H1 (cell line): ENCODE measurements at regions not wholly inside any gene's neighbourhood (a gene's known extent, or its start where the extent isn't known, plus 50 kb on each side); places are given as distances from the start of the nearest gene placed in this dataset.

Experiments used
- CTCF ChIA-PET: fragments of 300-600 bp; sonication (Branson Sonifier 250); formaldehyde crosslinking; loops from one replicate; lab custom pipeline; 2021; ENCODE audit not compliant: partially characterized antibody; lab: Charles Lee
- POLR2A ChIA-PET: fragments of 300-600 bp; sonication (Branson Sonifier 250); formaldehyde crosslinking; loops from one replicate; lab custom pipeline; 2021; ENCODE audit warnings: inconsistent platforms; ENCODE audit not compliant: partially characterized antibody; lab: Charles Lee
- DNase-seq, 2 experiments: peaks; one replicate each; pipeline versions ENCODE4 v3.0.0 to v3.0.0-alpha.2; 2010 to 2022; ENCODE audit warnings: low spot score in 2 of 2, low read depth in 1 of 2, mixed read lengths in 1 of 2
- FAIRE-seq: peaks from 2 replicates; lab custom pipeline; 2011; peaks lifted over from hg19 to GRCh38; lab: Jason Lieb, UNC
- H2AFZ ChIP-seq: 2 replicates; pipeline ENCODE4 v1.8.1; 2012; ENCODE audit warnings: low read length, inconsistent platforms
- H2AK5ac ChIP-seq: 2 replicates; pipeline ENCODE4 v1.6.1; 2013; ENCODE audit warnings: low read depth, low read length
- H2BK120ac ChIP-seq: replicated peaks from 2 replicates; pipeline ENCODE3; 2013; ENCODE audit warnings: low read depth, low read length, inconsistent platforms
- H2BK12ac ChIP-seq: 2 replicates; pipeline ENCODE4 v1.6.1; 2013; ENCODE audit warnings: low read depth, low read length
- H2BK15ac ChIP-seq: 2 replicates; pipeline ENCODE4 v1.6.1; 2013; ENCODE audit warnings: low read length
- H2BK20ac ChIP-seq: 2 replicates; pipeline ENCODE4 v1.6.1; 2013; ENCODE audit warnings: low read length
- H2BK5ac ChIP-seq: 2 replicates; pipeline ENCODE4 v1.6.1; 2013; ENCODE audit warnings: low read depth, low read length
- H3K14ac ChIP-seq: 2 replicates; pipeline ENCODE4 v1.6.1; 2013; ENCODE audit warnings: inconsistent platforms; ENCODE audit not compliant: insufficient read length
- H3K18ac ChIP-seq: 2 replicates; pipeline ENCODE4 v1.6.1; 2013; ENCODE audit warnings: low read length; ENCODE audit errors: extremely low read depth
- H3K23ac ChIP-seq: 2 replicates; pipeline ENCODE4 v1.6.1; 2013; ENCODE audit warnings: inconsistent platforms; ENCODE audit not compliant: insufficient read length
- H3K23me2 ChIP-seq: 2 replicates; pipeline ENCODE4 v1.6.1; 2013; ENCODE audit warnings: low read depth, low read length
- H3K27ac ChIP-seq: 2 replicates; pipeline ENCODE4 v1.6.1; 2011; ENCODE audit warnings: low read depth, low read length, inconsistent platforms
- H3K27me3 ChIP-seq, 4 experiments: replicated peaks in 1 of 4; 1 replicate in 1 of 4; 2 replicates in 3 of 4; pipeline versions ENCODE4 v1.6.1 to v1.8.1; 2011 to 2013; ENCODE audit warnings: low read length in 3 of 4, mild to moderate bottlenecking in 3 of 4, inconsistent platforms in 2 of 4, mixed read lengths in 2 of 4, moderate library complexity in 1 of 4; ENCODE audit not compliant: control insufficient read depth in 3 of 4, insufficient read depth in 3 of 4; ENCODE audit errors: extremely low read depth in 1 of 4
- H3K36me3 ChIP-seq, 4 experiments: 2 replicates each; pipeline versions ENCODE4 v1.6.1 to v1.8.1; 2011 to 2013; ENCODE audit warnings: mild to moderate bottlenecking in 4 of 4, low read length in 3 of 4, moderate library complexity in 2 of 4, control low read depth in 1 of 4, inconsistent platforms in 1 of 4; ENCODE audit not compliant: insufficient read depth in 4 of 4, control insufficient read depth in 2 of 4
- H3K4ac ChIP-seq: replicated peaks from 2 replicates; pipeline ENCODE3; 2013; ENCODE audit warnings: low read length, low read depth, mixed read lengths, inconsistent platforms; ENCODE audit not compliant: insufficient read length
- H3K4me1 ChIP-seq, 4 experiments: replicated peaks in 1 of 4; 1 replicate in 1 of 4; 2 replicates in 3 of 4; pipeline versions ENCODE4 v1.6.1 to v1.8.1; 2011 to 2013; ENCODE audit warnings: low read length in 3 of 4, inconsistent platforms in 2 of 4, mixed read lengths in 1 of 4; ENCODE audit not compliant: insufficient read depth in 4 of 4, control insufficient read depth in 3 of 4
- H3K4me2 ChIP-seq, 2 experiments: 2 replicates each; pipeline versions ENCODE4 v1.6.1 to v1.8.1; 2011 to 2013; ENCODE audit warnings: low read depth in 2 of 2, low read length in 2 of 2, control low read depth in 1 of 2, inconsistent platforms in 1 of 2, mild to moderate bottlenecking in 1 of 2; ENCODE audit not compliant: insufficient read depth in 1 of 2
- H3K4me3 ChIP-seq, 4 experiments: fragments of 200-600, 300-600 bp in 1 of 4; sonication (generic), shearing (Covaris generic), sonication (Bioruptor Twin) in 1 of 4; 2 replicates each; pipeline versions ENCODE4 v1.5.1 to v1.8.1; 2011 to 2016; ENCODE audit warnings: low read length in 4 of 4, low read depth in 3 of 4, control low read depth in 2 of 4, inconsistent platforms in 2 of 4, mild to moderate bottlenecking in 2 of 4, mixed read lengths in 1 of 4, moderate library complexity in 1 of 4; ENCODE audit not compliant: insufficient read depth in 2 of 4; ENCODE audit errors: extremely low read depth in 1 of 4
- H3K56ac ChIP-seq: replicated peaks from 2 replicates; pipeline ENCODE3; 2013; ENCODE audit warnings: low read depth, mild to moderate bottlenecking, mixed read lengths, low read length, inconsistent platforms; ENCODE audit not compliant: insufficient read length
- H3K79me1 ChIP-seq: 2 replicates; pipeline ENCODE4 v1.6.1; 2013; ENCODE audit warnings: low read depth, low read length, control low read depth
- H3K79me2 ChIP-seq, 2 experiments: 2 replicates each; pipeline versions ENCODE4 v1.6.1 to v1.8.1; 2012 to 2013; ENCODE audit warnings: low read length in 2 of 2, mild to moderate bottlenecking in 2 of 2, inconsistent platforms in 1 of 2; ENCODE audit not compliant: insufficient read depth in 2 of 2, control insufficient read depth in 1 of 2
- H3K9ac ChIP-seq, 4 experiments: replicated peaks in 1 of 4; 1 replicate in 1 of 4; 2 replicates in 3 of 4; pipeline versions ENCODE4 v1.6.1 to v1.8.1; 2011 to 2013; ENCODE audit warnings: low read depth in 3 of 4, low read length in 3 of 4, control low read depth in 2 of 4, mild to moderate bottlenecking in 2 of 4, moderate library complexity in 2 of 4, inconsistent platforms in 1 of 4; ENCODE audit errors: extremely low read depth in 1 of 4
- H3K9me3 ChIP-seq, 2 experiments: 2 replicates each; pipeline versions ENCODE4 v1.6.1 to v1.8.1; 2012 to 2013; ENCODE audit warnings: mild to moderate bottlenecking in 2 of 2, moderate library complexity in 2 of 2, control low read depth in 1 of 2, inconsistent platforms in 1 of 2, low read depth in 1 of 2, low read length in 1 of 2, mixed read lengths in 1 of 2; ENCODE audit not compliant: insufficient read depth in 2 of 2
- H4K20me1 ChIP-seq, 2 experiments: replicated peaks in 1 of 2; 2 replicates each; pipeline versions ENCODE3 to v1.8.1; 2011 to 2013; ENCODE audit warnings: inconsistent platforms in 2 of 2, low read length in 2 of 2, mild to moderate bottlenecking in 1 of 2; ENCODE audit not compliant: insufficient read depth in 2 of 2, control insufficient read depth in 1 of 2
- H4K5ac ChIP-seq: 2 replicates; pipeline ENCODE4 v1.6.1; 2013; ENCODE audit warnings: low read length, low read depth, mixed read lengths, inconsistent platforms; ENCODE audit not compliant: insufficient read length
- H4K8ac ChIP-seq: 2 replicates; pipeline ENCODE4 v1.8.0; 2013; ENCODE audit warnings: mild to moderate bottlenecking, moderate library complexity, low read length, inconsistent platforms; ENCODE audit not compliant: insufficient read depth; ENCODE audit errors: extremely low read depth
- H4K91ac ChIP-seq: replicated peaks from 2 replicates; pipeline ENCODE3; 2013; ENCODE audit warnings: low read length, mixed read lengths, inconsistent platforms; ENCODE audit not compliant: insufficient read length
- CTCF ChIP-seq, 3 experiments: IDR thresholded peaks; 1 replicate in 2 of 3; 2 replicates in 1 of 3; pipeline versions ENCODE4 v1.5.1 to v1.6.1; 2011; ENCODE audit warnings: low read length in 3 of 3, mild to moderate bottlenecking in 3 of 3, inconsistent platforms in 2 of 3, low read depth in 1 of 3, moderate library complexity in 1 of 3; ENCODE audit not compliant: insufficient read depth in 1 of 3; ENCODE audit errors: control extremely low read depth in 1 of 3
- EP300 ChIP-seq, 2 experiments: IDR thresholded peaks; 1 replicate in 1 of 2; 2 replicates in 1 of 2; pipeline ENCODE4 v1.6.1; 2011 to 2012; ENCODE audit warnings: low read depth in 2 of 2, low read length in 2 of 2, mild to moderate bottlenecking in 2 of 2, borderline replicate concordance in 1 of 2, inconsistent platforms in 1 of 2, moderate library complexity in 1 of 2
- KDM1A ChIP-seq: fragments of 200-600, 300-600 bp; sonication (generic); IDR thresholded peaks from 2 replicates; pipeline ENCODE4 v1.7.1; 2016; ENCODE audit warnings: mild to moderate bottlenecking, low read length, borderline replicate concordance
- KDM4A ChIP-seq: IDR thresholded peaks from one replicate; pipeline ENCODE4 v1.7.1; 2012; ENCODE audit warnings: low read depth, mild to moderate bottlenecking, moderate library complexity, low read length, inconsistent platforms; ENCODE audit not compliant: severe bottlenecking
- MAFK ChIP-seq: IDR thresholded peaks from 2 replicates; pipeline ENCODE4 v1.6.1; 2012; ENCODE audit warnings: low read depth, mild to moderate bottlenecking, improper control_type of control experiment, low read length
- MAX ChIP-seq: IDR thresholded peaks from 2 replicates; pipeline ENCODE4 v1.6.1; 2012; ENCODE audit warnings: inconsistent platforms
- POLR2A ChIP-seq, 2 experiments: IDR thresholded peaks; 1 replicate in 1 of 2; 2 replicates in 1 of 2; pipeline ENCODE4 v1.6.1; 2011; ENCODE audit warnings: low read depth in 2 of 2, low read length in 2 of 2, mild to moderate bottlenecking in 2 of 2; ENCODE audit errors: control extremely low read depth in 1 of 2
- SIRT6 ChIP-seq: IDR thresholded peaks from one replicate; pipeline ENCODE4 v1.7.1; 2012; ENCODE audit warnings: low read length, inconsistent platforms
- SIX5 ChIP-seq: IDR thresholded peaks from 2 replicates; pipeline ENCODE4 v1.6.1; 2011; ENCODE audit warnings: mild to moderate bottlenecking, low read depth, low read length
- SP1 ChIP-seq: IDR thresholded peaks from 2 replicates; pipeline ENCODE4 v1.6.1; 2011; ENCODE audit warnings: low read depth, low read length
- SP2 ChIP-seq: IDR thresholded peaks from 2 replicates; pipeline ENCODE4 v1.6.1; 2012; ENCODE audit warnings: mild to moderate bottlenecking, low read length, inconsistent platforms
- TAF7 ChIP-seq: optimal IDR thresholded peaks from 2 replicates; pipeline ENCODE3; 2011; ENCODE audit warnings: low read depth, mild to moderate bottlenecking, inconsistent platforms, low read length, moderate library complexity, borderline replicate concordance
- TCF12 ChIP-seq: IDR thresholded peaks from 2 replicates; pipeline ENCODE4 v1.6.1; 2011; ENCODE audit warnings: low read depth, mild to moderate bottlenecking, low read length
- TEAD4 ChIP-seq: IDR thresholded peaks from 2 replicates; pipeline ENCODE4 v1.6.1; 2012; ENCODE audit warnings: low read depth, low read length, inconsistent platforms, mixed read lengths
- WGBS, 2 experiments: shearing (Covaris generic) in 1 of 2; methylation state at CpG; one replicate each; pipeline versions ENCODE4 v1.1.6 to v1.1.7; 2013 to 2015; ENCODE audit warnings: low lambda C conversion rate in 2 of 2, mixed read lengths in 2 of 2, inconsistent platforms in 1 of 2, low coverage in 1 of 2, missing lambda C conversion rate in 1 of 2; ENCODE audit not compliant: insufficient replicate concordance in 2 of 2, insufficient coverage in 1 of 2, insufficient read length in 1 of 2; ENCODE audit errors: extremely low coverage in 1 of 2, missing lambda C conversion rate in 1 of 2; 5-methylcytosine and 5-hydroxymethylcytosine counted together

GRCh38 chr7:118586248-118586647, 361.7 kb downstream of the ANKRD7 start:
- no peak overlapping the region for H3K56ac ChIP-seq
- H3K9me3 ChIP-seq: peaks cover 7 to 9% of the 10 kb centered on the region in 2 experiments; a peak in 2 of 4 replicates
- no peak for FAIRE-seq
- H3K23me2 ChIP-seq: no peaks in the 10 kb centered on the region
- 100% methylated on average over 1 of the region's 1 CpG; no CpG with 5 or more reads in 1 of the 2 experiments for WGBS, 2 experiments
- H3K36me3 ChIP-seq: no peaks in the 10 kb centered on the region
- ChIA-PET POLR2A (no interaction called here), CTCF (no interaction called here)
- no peak overlapping the region for H2BK20ac ChIP-seq
- no peak overlapping the region for H2BK120ac ChIP-seq
- no peak overlapping the region for H2AFZ ChIP-seq
- H3K79me1 ChIP-seq: no peaks in the 10 kb centered on the region
- H2BK5ac ChIP-seq: no peak overlapping the region
- H2BK12ac ChIP-seq: no peak overlapping the region
- no peaks in the 10 kb centered on the region for H3K4me1 ChIP-seq
- H3K27ac ChIP-seq: no peak overlapping the region
- DNase-seq: no peak
- no peak overlapping the region for H3K4me2 ChIP-seq
- H3K14ac ChIP-seq: no peak overlapping the region
- no peak overlapping the region for H2AK5ac ChIP-seq
- H4K20me1 ChIP-seq: no peaks in the 10 kb centered on the region
- H3K23ac ChIP-seq: no peak overlapping the region
- no peak overlapping the region for H4K5ac ChIP-seq
- H3K4me3 ChIP-seq: no peak overlapping the region
- H3K4ac ChIP-seq: no peak overlapping the region
- no peak overlapping the region for H4K91ac ChIP-seq
- H3K9ac ChIP-seq: no peak overlapping the region
- H4K8ac ChIP-seq: no peak overlapping the region
- no peaks in the 10 kb centered on the region for H3K79me2 ChIP-seq
- no peaks in the 10 kb centered on the region for H3K27me3 ChIP-seq
- no peak overlapping the region for H3K18ac ChIP-seq
- H2BK15ac ChIP-seq: no peak overlapping the region
- TF ChIP-seq TCF12 (no peak), MAFK (no peak), MAX (no peak), SP2 (no peak), POLR2A (IDR thresholded peaks at IDR 0.05; ENCODE audit: control extremely low read depth in 1 of 2, low read depth in 2 of 2, low read length in 2 of 2) (no peak), CTCF (IDR thresholded peaks at IDR 0.05; ENCODE audit: control extremely low read depth in 1 of 3, insufficient read depth in 1 of 3, low read depth in 1 of 3, low read length in 3 of 3) (no peak), SIX5 (no peak), SP1 (no peak), KDM1A (no peak), EP300 (IDR thresholded peaks at IDR 0.05; ENCODE audit: borderline replicate concordance in 1 of 2, low read depth in 2 of 2, low read length in 2 of 2) (no peak), TAF7 (no peak), KDM4A (no peak), TEAD4 (no peak), SIRT6 (no peak)
